Body of pancreas (tissue), 4 donors: ENCODE measurements at regions not wholly inside any gene's neighbourhood (a gene's known extent, or its start where the extent isn't known, plus 50 kb on each side); places are given as distances from the start of the nearest gene placed in this dataset.

ENCODE experiments used
- POLR2A ChIP-seq, 3 donors: fragments of 450-650 bp; IDR thresholded peaks; one replicate each; pipeline ENCODE4 v1.6.1; 2016; ENCODE audit warnings: antibody characterized with exemption in 3 of 3, mild to moderate bottlenecking in 2 of 3
- TF ChIP-seq, protein P1 (sequence below), 7 experiments: fragments of 450-650 bp in 4 of 7; fragments of 200-600 bp in 3 of 7; sonication (generic) in 3 of 7; IDR thresholded peaks; one replicate each; pipeline ENCODE4 v1.5.1; 2016 to 2019; ENCODE audit warnings: antibody characterized with exemption in 7 of 7

DNA sequence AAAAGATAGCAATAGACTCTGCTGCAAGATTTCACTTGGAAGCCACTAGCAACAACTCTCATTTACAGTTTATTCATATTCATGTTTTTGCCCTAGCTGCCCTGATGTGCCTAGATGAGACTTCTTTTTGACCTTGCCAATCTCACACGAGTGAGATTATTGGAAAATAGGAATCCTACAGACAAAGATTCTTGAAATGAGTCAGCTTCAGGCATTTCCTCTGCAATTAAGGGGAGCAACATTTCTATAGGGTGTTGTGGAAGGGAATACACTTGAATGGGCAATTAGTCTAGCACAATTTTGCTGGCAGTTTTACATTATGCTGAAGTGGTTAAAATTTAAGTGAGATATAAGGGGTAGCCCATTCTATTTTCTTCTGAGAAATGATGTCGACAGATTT lies 217.0 kb upstream of the FAT4 start:
- TF ChIP-seq, protein P1, sequence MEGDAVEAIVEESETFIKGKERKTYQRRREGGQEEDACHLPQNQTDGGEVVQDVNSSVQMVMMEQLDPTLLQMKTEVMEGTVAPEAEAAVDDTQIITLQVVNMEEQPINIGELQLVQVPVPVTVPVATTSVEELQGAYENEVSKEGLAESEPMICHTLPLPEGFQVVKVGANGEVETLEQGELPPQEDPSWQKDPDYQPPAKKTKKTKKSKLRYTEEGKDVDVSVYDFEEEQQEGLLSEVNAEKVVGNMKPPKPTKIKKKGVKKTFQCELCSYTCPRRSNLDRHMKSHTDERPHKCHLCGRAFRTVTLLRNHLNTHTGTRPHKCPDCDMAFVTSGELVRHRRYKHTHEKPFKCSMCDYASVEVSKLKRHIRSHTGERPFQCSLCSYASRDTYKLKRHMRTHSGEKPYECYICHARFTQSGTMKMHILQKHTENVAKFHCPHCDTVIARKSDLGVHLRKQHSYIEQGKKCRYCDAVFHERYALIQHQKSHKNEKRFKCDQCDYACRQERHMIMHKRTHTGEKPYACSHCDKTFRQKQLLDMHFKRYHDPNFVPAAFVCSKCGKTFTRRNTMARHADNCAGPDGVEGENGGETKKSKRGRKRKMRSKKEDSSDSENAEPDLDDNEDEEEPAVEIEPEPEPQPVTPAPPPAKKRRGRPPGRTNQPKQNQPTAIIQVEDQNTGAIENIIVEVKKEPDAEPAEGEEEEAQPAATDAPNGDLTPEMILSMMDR (IDR thresholded peaks at IDR 0.05): no peak
- no peak for TF ChIP-seq POLR2A (IDR thresholded peaks at IDR 0.05)
